Liver (tissue), 3 donors: ENCODE measurements at regions not wholly inside any gene's neighbourhood (a gene's known extent, or its start where the extent isn't known, plus 50 kb on each side); places are given as distances from the start of the nearest gene placed in this dataset.

Experiments
- EGR1 ChIP-seq, 2 donors: IDR thresholded peaks; 2 replicates each; pipeline ENCODE4 v1.6.1; 2016 to 2018; ENCODE audit warnings: antibody characterized with exemption in 2 of 2, low read depth in 2 of 2
- RAD21 ChIP-seq, 2 donors: IDR thresholded peaks; 2 replicates each; pipeline ENCODE4 v1.6.1; 2016; ENCODE audit warnings: antibody characterized with exemption in 2 of 2, mild to moderate bottlenecking in 2 of 2
- RXRA ChIP-seq, 2 donors: IDR thresholded peaks; 2 replicates each; pipeline ENCODE4 v1.6.1; 2017 to 2018; ENCODE audit warnings: antibody characterized with exemption in 2 of 2, mild to moderate bottlenecking in 1 of 2
- TAF1 ChIP-seq: conservative IDR thresholded peaks from 2 replicates; pipeline ENCODE4 v1.6.1; 2016; ENCODE audit warnings: antibody characterized with exemption, mild to moderate bottlenecking
- TF ChIP-seq, protein P1 (sequence below): fragments of 150-350 bp; IDR thresholded peaks from 2 replicates; pipeline ENCODE4 v1.5.1; 2017; ENCODE audit warnings: improper control_type of control experiment, low read depth, low read length; ENCODE audit not compliant: missing input control
- TF ChIP-seq, protein P2 (sequence below): IDR thresholded peaks from 2 replicates; pipeline ENCODE4 v1.6.1; 2016; ENCODE audit warnings: antibody characterized with exemption
- TF ChIP-seq, protein P3 (sequence below): IDR thresholded peaks from 2 replicates; pipeline ENCODE4 v1.6.1; 2016; ENCODE audit warnings: antibody characterized with exemption, mild to moderate bottlenecking
- TF ChIP-seq, protein P4 (sequence below): IDR thresholded peaks from 2 replicates; pipeline ENCODE4 v1.6.1; 2016; ENCODE audit warnings: antibody characterized with exemption
- donor health status: healthy.
- donor health status: healthy.

DNA sequence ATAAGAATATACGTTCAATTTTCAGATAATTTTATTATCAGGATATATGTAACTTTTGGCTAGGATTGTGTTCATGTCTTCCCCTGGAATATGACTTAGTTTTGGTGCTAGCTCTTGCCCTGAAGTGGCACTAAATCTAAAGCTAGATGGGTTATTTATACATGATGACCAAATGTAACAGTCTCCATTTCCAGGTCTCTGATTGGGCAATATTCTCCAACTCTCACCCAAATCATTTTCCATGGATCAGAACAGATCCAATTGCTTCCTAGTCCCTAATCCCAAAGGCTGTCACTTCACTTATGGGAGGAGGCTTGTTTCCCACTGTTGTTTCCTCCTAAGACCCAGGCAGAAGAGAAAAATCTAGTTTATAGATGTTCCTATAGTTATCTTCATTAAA is 274.6 kb upstream of the SLC16A7 start:
- TF ChIP-seq RAD21 (IDR thresholded peaks at IDR 0.05), result no peak
- no peak for TF ChIP-seq TAF1
- TF ChIP-seq, protein P1, sequence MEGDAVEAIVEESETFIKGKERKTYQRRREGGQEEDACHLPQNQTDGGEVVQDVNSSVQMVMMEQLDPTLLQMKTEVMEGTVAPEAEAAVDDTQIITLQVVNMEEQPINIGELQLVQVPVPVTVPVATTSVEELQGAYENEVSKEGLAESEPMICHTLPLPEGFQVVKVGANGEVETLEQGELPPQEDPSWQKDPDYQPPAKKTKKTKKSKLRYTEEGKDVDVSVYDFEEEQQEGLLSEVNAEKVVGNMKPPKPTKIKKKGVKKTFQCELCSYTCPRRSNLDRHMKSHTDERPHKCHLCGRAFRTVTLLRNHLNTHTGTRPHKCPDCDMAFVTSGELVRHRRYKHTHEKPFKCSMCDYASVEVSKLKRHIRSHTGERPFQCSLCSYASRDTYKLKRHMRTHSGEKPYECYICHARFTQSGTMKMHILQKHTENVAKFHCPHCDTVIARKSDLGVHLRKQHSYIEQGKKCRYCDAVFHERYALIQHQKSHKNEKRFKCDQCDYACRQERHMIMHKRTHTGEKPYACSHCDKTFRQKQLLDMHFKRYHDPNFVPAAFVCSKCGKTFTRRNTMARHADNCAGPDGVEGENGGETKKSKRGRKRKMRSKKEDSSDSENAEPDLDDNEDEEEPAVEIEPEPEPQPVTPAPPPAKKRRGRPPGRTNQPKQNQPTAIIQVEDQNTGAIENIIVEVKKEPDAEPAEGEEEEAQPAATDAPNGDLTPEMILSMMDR, result no peak
- TF ChIP-seq EGR1 (IDR thresholded peaks at IDR 0.05; ENCODE audit: low read depth in 2 of 2), result no peak
- TF ChIP-seq, protein P2, sequence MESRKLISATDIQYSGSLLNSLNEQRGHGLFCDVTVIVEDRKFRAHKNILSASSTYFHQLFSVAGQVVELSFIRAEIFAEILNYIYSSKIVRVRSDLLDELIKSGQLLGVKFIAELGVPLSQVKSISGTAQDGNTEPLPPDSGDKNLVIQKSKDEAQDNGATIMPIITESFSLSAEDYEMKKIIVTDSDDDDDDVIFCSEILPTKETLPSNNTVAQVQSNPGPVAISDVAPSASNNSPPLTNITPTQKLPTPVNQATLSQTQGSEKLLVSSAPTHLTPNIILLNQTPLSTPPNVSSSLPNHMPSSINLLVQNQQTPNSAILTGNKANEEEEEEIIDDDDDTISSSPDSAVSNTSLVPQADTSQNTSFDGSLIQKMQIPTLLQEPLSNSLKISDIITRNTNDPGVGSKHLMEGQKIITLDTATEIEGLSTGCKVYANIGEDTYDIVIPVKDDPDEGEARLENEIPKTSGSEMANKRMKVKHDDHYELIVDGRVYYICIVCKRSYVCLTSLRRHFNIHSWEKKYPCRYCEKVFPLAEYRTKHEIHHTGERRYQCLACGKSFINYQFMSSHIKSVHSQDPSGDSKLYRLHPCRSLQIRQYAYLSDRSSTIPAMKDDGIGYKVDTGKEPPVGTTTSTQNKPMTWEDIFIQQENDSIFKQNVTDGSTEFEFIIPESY, result no peak
- TF ChIP-seq, protein P3, sequence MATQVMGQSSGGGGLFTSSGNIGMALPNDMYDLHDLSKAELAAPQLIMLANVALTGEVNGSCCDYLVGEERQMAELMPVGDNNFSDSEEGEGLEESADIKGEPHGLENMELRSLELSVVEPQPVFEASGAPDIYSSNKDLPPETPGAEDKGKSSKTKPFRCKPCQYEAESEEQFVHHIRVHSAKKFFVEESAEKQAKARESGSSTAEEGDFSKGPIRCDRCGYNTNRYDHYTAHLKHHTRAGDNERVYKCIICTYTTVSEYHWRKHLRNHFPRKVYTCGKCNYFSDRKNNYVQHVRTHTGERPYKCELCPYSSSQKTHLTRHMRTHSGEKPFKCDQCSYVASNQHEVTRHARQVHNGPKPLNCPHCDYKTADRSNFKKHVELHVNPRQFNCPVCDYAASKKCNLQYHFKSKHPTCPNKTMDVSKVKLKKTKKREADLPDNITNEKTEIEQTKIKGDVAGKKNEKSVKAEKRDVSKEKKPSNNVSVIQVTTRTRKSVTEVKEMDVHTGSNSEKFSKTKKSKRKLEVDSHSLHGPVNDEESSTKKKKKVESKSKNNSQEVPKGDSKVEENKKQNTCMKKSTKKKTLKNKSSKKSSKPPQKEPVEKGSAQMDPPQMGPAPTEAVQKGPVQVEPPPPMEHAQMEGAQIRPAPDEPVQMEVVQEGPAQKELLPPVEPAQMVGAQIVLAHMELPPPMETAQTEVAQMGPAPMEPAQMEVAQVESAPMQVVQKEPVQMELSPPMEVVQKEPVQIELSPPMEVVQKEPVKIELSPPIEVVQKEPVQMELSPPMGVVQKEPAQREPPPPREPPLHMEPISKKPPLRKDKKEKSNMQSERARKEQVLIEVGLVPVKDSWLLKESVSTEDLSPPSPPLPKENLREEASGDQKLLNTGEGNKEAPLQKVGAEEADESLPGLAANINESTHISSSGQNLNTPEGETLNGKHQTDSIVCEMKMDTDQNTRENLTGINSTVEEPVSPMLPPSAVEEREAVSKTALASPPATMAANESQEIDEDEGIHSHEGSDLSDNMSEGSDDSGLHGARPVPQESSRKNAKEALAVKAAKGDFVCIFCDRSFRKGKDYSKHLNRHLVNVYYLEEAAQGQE, result no peak
- no peak for TF ChIP-seq RXRA (IDR thresholded peaks at IDR 0.05)
- TF ChIP-seq, protein P4, sequence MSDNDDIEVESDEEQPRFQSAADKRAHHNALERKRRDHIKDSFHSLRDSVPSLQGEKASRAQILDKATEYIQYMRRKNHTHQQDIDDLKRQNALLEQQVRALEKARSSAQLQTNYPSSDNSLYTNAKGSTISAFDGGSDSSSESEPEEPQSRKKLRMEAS, result no peak
